ENCODE measurements at regions not wholly inside any gene's neighbourhood (a gene's known extent, or its start where the extent isn't known, plus 50 kb on each side); places are given as distances from the start of the nearest gene placed in this dataset.

DNA sequence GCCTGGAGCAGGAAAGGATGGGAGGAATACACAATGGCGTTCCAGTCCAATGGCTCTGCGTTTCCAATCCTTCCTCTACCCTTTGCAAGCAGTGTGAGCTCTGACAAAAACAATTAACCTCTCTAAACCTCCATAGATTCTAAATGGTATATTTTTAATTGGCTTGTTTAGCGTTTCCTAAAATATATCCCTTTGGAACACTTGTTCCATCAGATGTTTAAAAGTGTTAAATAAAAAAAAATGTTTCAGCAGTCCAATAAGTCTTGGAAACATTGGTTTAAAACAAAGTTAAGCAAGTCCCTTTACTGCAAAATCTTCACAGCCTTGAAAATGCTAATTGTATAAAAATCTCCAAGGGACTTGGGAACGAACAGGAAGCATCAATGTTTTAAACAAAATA lies 432.3 kb upstream of the ARRDC4 start:
- no TSS peak for BruUV-seq (replicated peaks)
- ATAC-seq = no peak
- no peak overlapping the region for H3K4me2 ChIP-seq (ENCODE audit: low read depth, low read length)
- ChIA-PET CTCF (ENCODE audit: low intra/inter-chr PET ratio, low total read pairs) (no interaction called here), POLR2A (no interaction called here)
- DNase-seq (ENCODE audit: low spot score) = no peak
- H3K79me2 ChIP-seq (ENCODE audit: insufficient read depth, low read length) = no peaks in the 10 kb centered on the region
- in situ Hi-C loops (cut with HindIII; ENCODE audit: extremely low pct_ligation_motif_present, low pct_unique_long_range_greater_than_20kb) = no loop called here
- no peaks in the 10 kb centered on the region for H3K27me3 ChIP-seq (ENCODE audit: control insufficient read depth in 1 of 2, insufficient read depth in 2 of 2, low read length in 2 of 2)
- no peak overlapping the region for H3K27ac ChIP-seq (ENCODE audit: extremely low read length, insufficient read depth, low read length)
- no peaks in the 10 kb centered on the region for H3K36me3 ChIP-seq (replicated peaks in 1 of 2; ENCODE audit: control insufficient read depth in 1 of 2, insufficient read depth in 2 of 2, low read length in 2 of 2)
- TF ChIP-seq, protein P1, sequence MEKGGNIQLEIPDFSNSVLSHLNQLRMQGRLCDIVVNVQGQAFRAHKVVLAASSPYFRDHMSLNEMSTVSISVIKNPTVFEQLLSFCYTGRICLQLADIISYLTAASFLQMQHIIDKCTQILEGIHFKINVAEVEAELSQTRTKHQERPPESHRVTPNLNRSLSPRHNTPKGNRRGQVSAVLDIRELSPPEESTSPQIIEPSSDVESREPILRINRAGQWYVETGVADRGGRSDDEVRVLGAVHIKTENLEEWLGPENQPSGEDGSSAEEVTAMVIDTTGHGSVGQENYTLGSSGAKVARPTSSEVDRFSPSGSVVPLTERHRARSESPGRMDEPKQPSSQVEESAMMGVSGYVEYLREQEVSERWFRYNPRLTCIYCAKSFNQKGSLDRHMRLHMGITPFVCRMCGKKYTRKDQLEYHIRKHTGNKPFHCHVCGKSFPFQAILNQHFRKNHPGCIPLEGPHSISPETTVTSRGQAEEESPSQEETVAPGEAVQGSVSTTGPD (CRISPR knock-in tag; IDR thresholded peaks at IDR 0.05) = no peak
- TF ChIP-seq ZFP62 (CRISPR knock-in tag; IDR thresholded peaks at IDR 0.05) (no peak), ZNF556 (CRISPR knock-in tag; IDR thresholded peaks at IDR 0.05; ENCODE audit: borderline replicate concordance) (no peak), SNRNP70 (IDR thresholded peaks at IDR 0.05; ENCODE audit: low read depth, low read length) (no peak), HOMEZ (CRISPR knock-in tag; IDR thresholded peaks at IDR 0.05; ENCODE audit: low read depth) (no peak), ZEB1 (IDR thresholded peaks at IDR 0.05; ENCODE audit: insufficient replicate concordance, low read depth) (no peak), ATF2 (CRISPR knock-in tag; IDR thresholded peaks at IDR 0.05) (no peak), NFIC (IDR thresholded peaks at IDR 0.05; ENCODE audit: low read length) (no peak), GABPB1 (CRISPR knock-in tag; IDR thresholded peaks at IDR 0.05) (no peak), ZNF350 (CRISPR knock-in tag; IDR thresholded peaks at IDR 0.05; ENCODE audit: borderline replicate concordance, low read depth) (no peak), ZNF749 (CRISPR knock-in tag; IDR thresholded peaks at IDR 0.05; ENCODE audit: borderline replicate concordance) (no peak), SIX4 (CRISPR knock-in tag; IDR thresholded peaks at IDR 0.05) (no peak), DNMT3B (CRISPR knock-in tag; conservative IDR thresholded peaks at IDR 0.05) (no peak), ZNF24 (IDR thresholded peaks at IDR 0.05) (no peak), ZNF383 (CRISPR knock-in tag; IDR thresholded peaks at IDR 0.05; ENCODE audit: borderline replicate concordance) (no peak), ZBTB42 (CRISPR knock-in tag; IDR thresholded peaks at IDR 0.05) (no peak), KLF11 (CRISPR knock-in tag; IDR thresholded peaks at IDR 0.05) (no peak), ZBTB8A (CRISPR knock-in tag; IDR thresholded peaks at IDR 0.05; ENCODE audit: borderline replicate concordance, low read depth) (no peak)
- TF ChIP-seq, protein P2, sequence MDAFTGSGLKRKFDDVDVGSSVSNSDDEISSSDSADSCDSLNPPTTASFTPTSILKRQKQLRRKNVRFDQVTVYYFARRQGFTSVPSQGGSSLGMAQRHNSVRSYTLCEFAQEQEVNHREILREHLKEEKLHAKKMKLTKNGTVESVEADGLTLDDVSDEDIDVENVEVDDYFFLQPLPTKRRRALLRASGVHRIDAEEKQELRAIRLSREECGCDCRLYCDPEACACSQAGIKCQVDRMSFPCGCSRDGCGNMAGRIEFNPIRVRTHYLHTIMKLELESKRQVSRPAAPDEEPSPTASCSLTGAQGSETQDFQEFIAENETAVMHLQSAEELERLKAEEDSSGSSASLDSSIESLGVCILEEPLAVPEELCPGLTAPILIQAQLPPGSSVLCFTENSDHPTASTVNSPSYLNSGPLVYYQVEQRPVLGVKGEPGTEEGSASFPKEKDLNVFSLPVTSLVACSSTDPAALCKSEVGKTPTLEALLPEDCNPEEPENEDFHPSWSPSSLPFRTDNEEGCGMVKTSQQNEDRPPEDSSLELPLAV (CRISPR knock-in tag; conservative IDR thresholded peaks at IDR 0.05; ENCODE audit: low read depth) = no peak
- H3K9me3 ChIP-seq (ENCODE audit: low read length) = peaks cover 88% of the 10 kb centered on the region
- no peak overlapping the region for H3K4me3 ChIP-seq (replicated peaks in 1 of 3; ENCODE audit: insufficient read depth in 1 of 3, low read depth in 2 of 3, low read length in 3 of 3)
- WGBS (ENCODE audit: low lambda C conversion rate) = 1% methylated on average over 4 of the region's 4 CpGs
- H4K20me1 ChIP-seq (ENCODE audit: insufficient read depth, low read length) = no peaks in the 10 kb centered on the region
- no peaks in the 10 kb centered on the region for H3K4me1 ChIP-seq (ENCODE audit: insufficient read depth, low read length)
- intact Hi-C loops (cut with micrococcal nuclease; ENCODE audit: unreplicated experiment) = no loop called here
- FAIRE-seq = no peak
- no peak overlapping the region for H2AFZ ChIP-seq (ENCODE audit: low read length)
- no peak overlapping the region for H3K9ac ChIP-seq (ENCODE audit: insufficient read depth, low read depth, low read length)

Data from HepG2 (cell line).